ENCODE measurements at regions not wholly inside any gene's neighbourhood (a gene's known extent, or its start where the extent isn't known, plus 50 kb on each side); places are given as distances from the start of the nearest gene placed in this dataset.
A peak's percentile ranks its signal among the peaks of the same experiment; 100 is the strongest.

DNA sequence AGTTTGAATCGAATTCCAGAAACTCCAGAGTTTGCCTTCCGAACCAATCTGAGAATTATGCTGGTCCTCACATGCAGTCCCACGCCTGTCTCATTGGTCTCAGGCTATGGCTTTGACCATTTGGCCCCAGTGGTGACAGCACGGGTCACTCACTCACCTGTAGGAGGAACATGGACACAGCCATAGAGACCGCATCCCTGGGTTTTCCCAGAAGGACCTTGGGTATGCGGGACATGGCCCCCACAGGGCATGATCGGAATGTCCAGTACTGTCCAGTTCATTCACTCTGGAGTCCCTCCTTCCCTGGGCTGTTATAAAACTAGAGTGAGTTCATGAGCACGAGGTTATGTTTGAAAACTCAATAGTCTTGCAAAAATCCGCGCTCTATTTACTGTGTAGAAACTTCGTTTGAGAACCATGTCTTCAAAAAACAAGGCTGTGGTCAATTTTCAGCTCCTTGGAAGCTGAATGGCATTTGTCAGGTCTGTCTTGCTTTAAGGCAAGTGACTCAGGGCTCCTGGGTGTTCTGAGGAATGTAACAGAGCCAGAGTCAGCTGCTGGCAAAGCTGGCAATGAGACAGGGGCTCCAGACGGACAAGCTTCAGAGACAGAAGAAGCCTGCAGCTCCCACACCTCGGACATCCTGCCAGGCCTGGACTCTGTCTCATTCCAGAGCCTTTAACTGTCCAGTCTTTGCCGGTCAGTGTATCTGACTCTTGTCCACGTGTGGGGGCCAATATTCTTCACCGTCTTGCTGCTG, 86.7 kb upstream of the TMEM18 start:
- no peak for DNase-seq (ENCODE audit: low read depth in 2 of 3, low spot score in 1 of 3)

DNA sequence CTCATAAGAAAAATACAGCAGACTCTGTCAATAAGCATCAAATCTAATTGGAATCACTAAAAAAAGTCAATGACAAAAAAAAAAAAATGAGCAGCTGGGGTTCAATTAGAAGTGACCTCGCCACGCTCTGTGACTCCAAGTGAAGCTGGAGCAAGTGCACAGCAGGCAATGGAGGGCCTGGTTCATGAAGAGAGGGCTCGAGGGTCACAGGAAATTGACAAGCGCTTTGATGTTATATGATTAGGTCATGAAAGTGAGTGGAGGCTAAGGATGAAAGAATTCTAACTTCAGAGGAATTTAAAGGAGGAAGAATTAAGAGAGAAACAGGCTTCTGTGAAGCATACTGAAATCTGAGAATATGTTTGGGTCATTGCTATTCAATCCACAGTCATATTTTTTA, 85.4 kb upstream of the TMEM18 start:
- no peak for DNase-seq (ENCODE audit: low read depth in 2 of 3, low spot score in 1 of 3)

GRCh38 chr2:761384-761783, 84.2 kb upstream of the TMEM18 start:
- DNase-seq (ENCODE audit: low read depth in 2 of 3, low spot score in 1 of 3): no peak

DNA sequence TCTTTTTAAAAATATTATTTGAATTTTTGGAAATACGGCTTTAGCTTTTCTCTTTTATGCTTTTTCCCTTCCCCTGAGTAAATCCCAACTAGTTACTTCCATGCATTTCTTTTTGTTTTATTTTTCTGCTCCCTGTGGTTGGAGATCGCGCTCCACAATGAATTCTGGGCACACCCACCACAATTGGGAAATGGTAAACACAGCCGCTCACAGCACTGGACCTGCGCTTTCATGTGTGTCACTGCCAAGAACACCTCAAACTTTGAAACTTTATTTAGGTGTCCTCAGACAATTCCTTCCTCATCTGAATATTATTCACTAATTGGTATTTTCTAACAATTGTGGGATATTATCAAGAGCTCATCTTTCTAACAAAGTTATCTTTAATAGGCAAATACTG, 82.8 kb upstream of the TMEM18 start:
- no peak for DNase-seq (ENCODE audit: low read depth in 2 of 3, low spot score in 1 of 3)

DNA sequence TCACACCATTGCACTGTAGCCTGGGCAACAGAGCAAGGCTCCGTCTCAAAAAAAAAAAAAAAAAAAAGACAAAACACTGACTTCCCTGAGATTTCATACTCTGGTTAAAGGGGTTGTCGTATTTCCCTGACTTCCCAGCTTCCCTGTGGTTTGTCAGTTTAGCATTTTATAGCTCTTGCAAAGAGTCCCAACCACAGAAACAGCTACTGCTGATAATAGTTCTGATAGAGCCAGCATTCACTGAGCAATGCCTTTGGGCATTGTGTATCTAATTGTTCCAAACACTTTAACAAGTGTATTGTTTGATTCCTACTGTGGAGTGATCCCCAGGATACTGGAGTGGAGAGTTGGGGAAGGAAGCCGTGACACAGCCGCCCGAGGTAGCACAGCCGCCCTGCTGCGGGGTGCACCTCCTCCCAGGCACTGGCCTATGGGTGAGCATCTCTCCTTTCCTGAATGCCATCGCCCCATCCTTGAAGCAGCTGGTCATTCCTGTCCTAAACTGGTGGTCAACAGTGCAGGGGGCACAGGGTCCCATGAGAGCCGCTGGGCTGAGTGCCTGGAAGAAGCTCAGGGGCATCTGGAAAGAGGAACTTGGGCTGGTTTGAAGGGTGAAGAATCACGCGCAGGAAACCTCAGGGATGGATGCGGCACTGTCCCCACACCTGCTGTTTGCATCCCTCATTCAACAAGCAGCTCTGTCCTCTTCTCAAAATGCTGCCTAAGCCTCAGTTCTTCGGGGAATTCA, 81.0 kb upstream of the TMEM18 start:
- no peak for DNase-seq (ENCODE audit: low read depth in 2 of 3, low spot score in 1 of 3)

GRCh38 chr2:753123-753522, 75.9 kb upstream of the TMEM18 start:
- DNase-seq (ENCODE audit: low read depth in 2 of 3, low spot score in 1 of 3): no peak

- no peak for DNase-seq (ENCODE audit: low read depth in 2 of 3, low spot score in 1 of 3)
These were observed 74.3 kb upstream of the TMEM18 start for GRCh38 chr2:751474-751873.

GRCh38 chr2:750628-751027, 73.4 kb upstream of the TMEM18 start:
- DNase-seq (ENCODE audit: low read depth in 2 of 3, low spot score in 1 of 3): no peak

- no peak for DNase-seq (ENCODE audit: low read depth in 2 of 3, low spot score in 1 of 3)
These were observed 70.7 kb upstream of the TMEM18 start for GRCh38 chr2:747762-748351.

DNA sequence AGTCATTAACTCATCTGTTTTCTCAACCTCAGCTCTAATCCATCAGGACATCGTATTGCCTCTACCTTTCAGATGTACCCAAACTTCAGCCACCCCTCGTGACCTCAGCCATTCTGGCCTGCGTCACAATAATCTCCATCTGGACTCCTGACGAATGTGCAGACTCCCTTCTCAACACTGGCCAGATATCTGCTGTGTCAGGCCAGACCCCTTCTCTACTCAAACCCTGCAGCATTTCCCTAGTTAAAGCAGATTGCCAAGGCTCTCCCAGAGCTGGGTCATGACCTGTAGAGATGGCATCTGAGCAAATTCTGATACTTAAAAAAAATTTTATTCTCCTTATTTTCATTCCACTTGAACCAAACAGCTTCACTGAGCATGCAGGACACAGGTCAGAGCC, 69.5 kb upstream of the TMEM18 start:
- DNase-seq (ENCODE audit: low read depth in 2 of 3, low spot score in 1 of 3): no peak

GRCh38 chr2:744088-744487, 66.9 kb upstream of the TMEM18 start:
- DNase-seq (ENCODE audit: low read depth in 2 of 3, low spot score in 1 of 3): no peak

DNA sequence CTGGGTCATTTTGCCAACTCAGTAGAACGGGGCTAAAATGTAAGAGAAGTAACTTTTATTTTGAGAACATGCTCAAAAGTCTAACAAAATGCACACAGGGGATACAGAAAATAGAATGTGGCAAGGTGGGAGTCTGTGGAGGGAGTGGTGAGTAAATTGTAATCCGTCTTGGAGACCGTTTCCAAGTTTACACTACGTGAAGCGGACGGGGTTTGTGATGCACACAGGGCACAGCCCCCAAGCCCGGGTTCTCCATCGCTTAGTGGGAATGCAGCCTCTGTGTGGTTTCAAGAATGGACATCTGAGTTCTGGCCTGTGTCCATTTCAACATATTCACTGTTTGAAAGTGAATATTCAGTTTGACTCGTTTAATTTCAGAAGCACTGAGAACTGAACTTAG, 65.0 kb upstream of the TMEM18 start:
- no peak for DNase-seq (ENCODE audit: low read depth in 2 of 3, low spot score in 1 of 3)

DNA sequence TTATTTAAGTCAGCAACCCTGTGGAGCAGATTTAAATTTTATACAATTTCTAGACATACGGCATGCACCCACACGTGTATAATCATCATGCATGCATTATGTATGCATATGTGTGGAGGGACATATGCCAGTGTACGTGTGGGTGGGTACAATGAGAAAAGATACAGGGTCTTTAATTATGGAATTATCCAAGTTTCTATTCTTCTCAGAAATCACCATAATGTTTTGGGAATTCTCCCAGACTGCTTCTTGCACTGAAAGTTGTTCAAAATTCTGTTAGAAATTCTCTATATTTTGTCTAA, 63.9 kb upstream of the TMEM18 start:
- no peak for DNase-seq (ENCODE audit: low read depth in 2 of 3, low spot score in 1 of 3)

- peak; percentile 17 to 75 (median 21) for DNase-seq (ENCODE audit: low read depth in 2 of 3, low spot score in 1 of 3)
These were observed 63.4 kb upstream of the TMEM18 start for GRCh38 chr2:740322-741194.

- peak in 1 of 3 donors; percentile 17 for DNase-seq (ENCODE audit: low read depth in 2 of 3, low spot score in 1 of 3)
These were observed 62.7 kb upstream of the TMEM18 start for GRCh38 chr2:739864-740321.

- no peak for DNase-seq (ENCODE audit: low read depth in 2 of 3, low spot score in 1 of 3)
These were observed 59.7 kb upstream of the TMEM18 start for GRCh38 chr2:736939-737338.

GRCh38 chr2:735670-736218, 58.5 kb upstream of the TMEM18 start:
- no peak for DNase-seq (ENCODE audit: low read depth in 2 of 3, low spot score in 1 of 3)

GRCh38 chr2:734496-734895, 57.3 kb upstream of the TMEM18 start:
- no peak for DNase-seq (ENCODE audit: low read depth in 2 of 3, low spot score in 1 of 3)

- DNase-seq (ENCODE audit: low read depth in 2 of 3, low spot score in 1 of 3): no peak
These were observed 56.3 kb upstream of the TMEM18 start for GRCh38 chr2:733495-733894.

DNA sequence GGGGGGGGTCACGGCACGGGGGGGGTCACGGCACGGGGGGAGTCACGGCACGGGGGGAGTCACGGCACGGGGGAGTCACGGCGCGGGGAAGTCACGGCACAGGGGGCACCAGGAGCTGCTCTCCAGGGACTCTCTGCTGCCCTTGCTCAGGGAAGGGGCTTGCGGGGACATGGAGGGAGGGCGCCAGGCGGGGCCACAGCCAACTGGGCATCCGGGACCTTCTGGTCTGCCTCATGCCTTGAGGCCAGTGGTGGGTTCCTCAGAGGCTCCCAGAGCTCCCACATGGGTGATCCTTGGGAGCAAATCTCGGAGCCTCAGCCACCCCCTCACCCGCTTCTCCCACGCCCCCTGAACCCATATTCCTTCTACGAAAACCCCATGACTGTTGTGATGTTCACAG, 55.8 kb upstream of the TMEM18 start:
- no peak for DNase-seq (ENCODE audit: low read depth in 2 of 3, low spot score in 1 of 3)

- DNase-seq (ENCODE audit: low read depth in 2 of 3, low spot score in 1 of 3): no peak
These were observed 54.5 kb upstream of the TMEM18 start for GRCh38 chr2:731711-732110.

All from stimulated activated CD4-positive, alpha-beta T cell treated with anti-CD3 and anti-CD28 coated beads, Interleukin-12 subunit alpha, Interleukin-12 subunit beta, amount 100 ng/mL, for 48 hours (primary cell).